ENCODE measurements at regions not wholly inside any gene's neighbourhood (a gene's known extent, or its start where the extent isn't known, plus 50 kb on each side); places are given as distances from the start of the nearest gene placed in this dataset.

DNA sequence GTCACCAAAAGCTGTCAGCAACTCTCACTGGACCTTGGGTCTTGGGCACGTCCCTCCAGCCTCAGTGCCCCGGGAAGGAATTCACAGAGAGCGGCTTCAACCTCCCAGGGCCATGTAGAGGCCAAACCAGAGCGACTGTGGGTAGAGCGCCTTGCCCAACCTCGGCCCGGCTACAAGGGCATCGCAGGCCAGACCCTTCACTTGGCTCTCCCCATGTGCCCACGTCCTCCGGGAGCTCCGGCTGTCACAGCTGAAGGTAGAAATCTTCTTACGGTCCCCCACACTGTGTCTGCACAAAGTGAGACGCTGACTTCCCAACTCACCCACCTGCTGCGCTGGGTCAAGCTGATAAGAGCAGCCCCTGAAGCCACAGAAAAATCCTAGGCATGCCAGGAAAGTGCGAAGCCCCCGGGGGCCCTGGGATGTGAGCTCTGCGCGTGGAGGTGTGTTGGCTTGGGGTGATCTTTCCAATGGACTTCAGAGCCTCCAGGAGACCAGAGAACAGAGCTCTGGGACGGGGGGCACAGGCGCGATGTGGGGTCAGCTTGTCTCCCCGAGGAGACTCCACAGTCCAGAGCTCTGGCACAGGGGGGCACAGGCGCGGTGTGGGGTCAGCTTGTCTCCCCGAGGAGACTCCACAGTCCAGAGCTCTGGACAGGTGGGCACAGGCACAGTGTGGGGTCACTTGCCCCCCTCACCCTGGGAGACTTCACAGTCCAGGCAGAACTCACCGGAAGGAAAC lies 105.5 kb downstream of the RTP5 start:
- no peak for DNase-seq

DNA sequence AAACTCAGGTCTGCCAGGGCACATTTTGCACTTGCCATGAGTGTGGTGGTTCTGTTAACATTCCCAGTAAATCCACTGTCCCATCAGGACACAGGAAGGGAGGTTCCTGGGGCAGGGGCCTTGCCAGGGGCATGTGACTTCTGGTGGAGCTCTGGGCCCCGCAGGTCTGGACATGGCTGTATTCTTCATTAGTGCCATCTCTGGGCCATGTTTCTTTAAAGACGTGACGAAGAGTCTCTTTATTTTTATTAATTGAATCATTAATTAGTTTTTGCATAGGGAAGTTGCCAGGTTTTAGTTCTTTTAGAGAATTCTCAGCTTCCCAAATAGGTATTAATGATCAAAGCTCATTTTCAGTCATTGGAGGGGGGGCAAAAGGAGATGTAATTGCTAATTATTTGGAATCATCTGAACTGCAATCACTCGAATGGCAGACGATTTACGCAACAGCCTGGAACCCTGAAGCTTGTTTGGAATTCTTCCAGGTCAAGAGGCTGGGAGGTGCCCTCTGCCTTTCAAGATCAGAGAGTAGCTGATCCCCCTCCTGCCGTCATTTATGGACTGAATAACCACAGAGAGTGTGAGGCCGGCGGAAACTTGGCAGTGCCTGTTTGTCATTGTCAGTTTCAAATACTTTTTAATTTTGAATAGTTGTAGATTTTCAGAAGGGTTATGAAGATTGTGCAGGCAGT lies 106.2 kb downstream of the RTP5 start:
- H3K4me1 Mint-ChIP-seq = peaks cover 11% of the 10 kb centered on the region
- DNase-seq = no peak
- peaks cover 4% of the 10 kb centered on the region for H3K9me3 Mint-ChIP-seq
- TF ChIP-seq, protein P1, sequence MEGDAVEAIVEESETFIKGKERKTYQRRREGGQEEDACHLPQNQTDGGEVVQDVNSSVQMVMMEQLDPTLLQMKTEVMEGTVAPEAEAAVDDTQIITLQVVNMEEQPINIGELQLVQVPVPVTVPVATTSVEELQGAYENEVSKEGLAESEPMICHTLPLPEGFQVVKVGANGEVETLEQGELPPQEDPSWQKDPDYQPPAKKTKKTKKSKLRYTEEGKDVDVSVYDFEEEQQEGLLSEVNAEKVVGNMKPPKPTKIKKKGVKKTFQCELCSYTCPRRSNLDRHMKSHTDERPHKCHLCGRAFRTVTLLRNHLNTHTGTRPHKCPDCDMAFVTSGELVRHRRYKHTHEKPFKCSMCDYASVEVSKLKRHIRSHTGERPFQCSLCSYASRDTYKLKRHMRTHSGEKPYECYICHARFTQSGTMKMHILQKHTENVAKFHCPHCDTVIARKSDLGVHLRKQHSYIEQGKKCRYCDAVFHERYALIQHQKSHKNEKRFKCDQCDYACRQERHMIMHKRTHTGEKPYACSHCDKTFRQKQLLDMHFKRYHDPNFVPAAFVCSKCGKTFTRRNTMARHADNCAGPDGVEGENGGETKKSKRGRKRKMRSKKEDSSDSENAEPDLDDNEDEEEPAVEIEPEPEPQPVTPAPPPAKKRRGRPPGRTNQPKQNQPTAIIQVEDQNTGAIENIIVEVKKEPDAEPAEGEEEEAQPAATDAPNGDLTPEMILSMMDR (IDR thresholded peaks at IDR 0.05) = no peak
- no peak overlapping the region for H3K4me3 Mint-ChIP-seq
- H3K27me3 Mint-ChIP-seq (ENCODE audit: low read depth, poor library complexity) = no peaks in the 10 kb centered on the region
- no peak overlapping the region for H3K27ac Mint-ChIP-seq
- H3K36me3 Mint-ChIP-seq (ENCODE audit: low read depth) = peaks cover 57% of the 10 kb centered on the region

More for the DNA sequence above, 105.5 kb downstream of the RTP5 start:
- no peak overlapping the region for H3K27ac Mint-ChIP-seq
- H3K36me3 Mint-ChIP-seq (ENCODE audit: low read depth) = peaks cover 57% of the 10 kb centered on the region
- no peaks in the 10 kb centered on the region for H3K27me3 Mint-ChIP-seq (ENCODE audit: low read depth, poor library complexity)
- H3K4me1 Mint-ChIP-seq = peaks cover 11% of the 10 kb centered on the region
- peaks cover 4% of the 10 kb centered on the region for H3K9me3 Mint-ChIP-seq
- TF ChIP-seq, protein P1 (IDR thresholded peaks at IDR 0.05) = no peak
- no peak overlapping the region for H3K4me3 Mint-ChIP-seq

DNA sequence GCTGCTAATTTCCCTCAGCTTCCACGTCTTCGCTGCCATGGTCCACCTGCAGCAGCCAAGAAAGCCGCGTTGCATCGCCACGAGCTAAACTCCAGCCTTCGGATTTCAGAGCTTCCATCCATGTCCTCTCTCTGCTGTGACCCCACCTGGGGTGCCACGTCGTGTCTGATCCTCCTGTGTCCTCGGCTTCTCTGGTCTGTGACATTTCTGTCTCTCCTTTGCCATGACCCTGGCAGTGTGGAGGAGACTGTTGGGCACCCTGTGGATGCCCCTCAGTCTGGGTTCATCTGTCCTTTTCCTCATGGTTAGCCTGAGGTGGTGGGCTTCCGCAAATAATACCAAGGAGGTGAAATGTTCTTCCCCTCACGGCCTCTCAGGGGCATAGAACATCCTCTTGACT lies 106.8 kb downstream of the RTP5 start:
- Mint-ChIP-seq H3K27me3 (ENCODE audit: low read depth, poor library complexity) (no peaks in the 10 kb centered on the region), H3K4me3 (no peak overlapping the region), H3K4me1 (peaks cover 11% of the 10 kb centered on the region), H3K27ac (no peak overlapping the region), H3K36me3 (ENCODE audit: low read depth) (peaks cover 51% of the 10 kb centered on the region), H3K9me3 (peaks cover under 1% of the 10 kb centered on the region)
- TF ChIP-seq, protein P1 (IDR thresholded peaks at IDR 0.05) = no peak
- DNase-seq = no peak

DNA sequence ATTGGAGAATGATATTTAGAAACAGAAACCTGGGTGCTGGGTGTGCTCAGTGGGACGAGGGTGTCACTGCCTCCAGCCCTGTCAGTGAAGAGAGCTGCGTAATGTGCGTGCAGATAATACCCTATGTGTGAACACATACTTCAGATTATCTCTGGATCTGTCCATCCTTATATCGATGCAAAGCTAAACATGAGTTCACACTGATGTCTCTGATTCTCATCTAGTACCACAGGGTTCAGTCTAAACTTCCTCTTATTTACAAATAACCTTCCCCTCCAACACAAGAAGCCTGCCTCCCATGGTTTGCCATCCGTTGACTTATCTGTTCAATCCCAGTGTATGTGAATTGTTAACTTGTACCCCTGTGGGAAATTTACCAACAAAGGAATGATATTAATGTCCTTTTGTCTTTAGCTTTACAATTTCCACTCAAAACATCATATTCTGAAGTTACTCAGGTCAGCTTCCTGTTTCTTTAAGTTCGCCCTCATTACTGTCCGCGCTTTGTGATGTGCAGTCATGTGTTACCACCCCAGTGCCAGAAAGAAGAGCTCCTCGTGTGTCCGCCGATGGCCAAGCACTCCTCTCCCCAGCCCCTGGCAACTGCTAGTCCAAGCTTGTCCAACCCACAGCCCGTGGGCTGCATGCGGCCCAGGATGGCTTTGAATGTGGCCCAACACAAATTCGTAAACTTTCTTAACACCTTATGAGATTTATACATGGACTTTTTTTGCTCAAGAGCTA lies 108.2 kb downstream of the RTP5 start:
- Mint-ChIP-seq H3K4me1 (peaks cover 11% of the 10 kb centered on the region), H3K27me3 (ENCODE audit: low read depth, poor library complexity) (peaks cover 2% of the 10 kb centered on the region), H3K27ac (peak overlapping the region; percentile 41), H3K9me3 (no peaks in the 10 kb centered on the region), H3K36me3 (ENCODE audit: low read depth) (peaks cover 37% of the 10 kb centered on the region), H3K4me3 (no peak overlapping the region)
- TF ChIP-seq, protein P1 (IDR thresholded peaks at IDR 0.05) = no peak
- no peak for DNase-seq

DNA sequence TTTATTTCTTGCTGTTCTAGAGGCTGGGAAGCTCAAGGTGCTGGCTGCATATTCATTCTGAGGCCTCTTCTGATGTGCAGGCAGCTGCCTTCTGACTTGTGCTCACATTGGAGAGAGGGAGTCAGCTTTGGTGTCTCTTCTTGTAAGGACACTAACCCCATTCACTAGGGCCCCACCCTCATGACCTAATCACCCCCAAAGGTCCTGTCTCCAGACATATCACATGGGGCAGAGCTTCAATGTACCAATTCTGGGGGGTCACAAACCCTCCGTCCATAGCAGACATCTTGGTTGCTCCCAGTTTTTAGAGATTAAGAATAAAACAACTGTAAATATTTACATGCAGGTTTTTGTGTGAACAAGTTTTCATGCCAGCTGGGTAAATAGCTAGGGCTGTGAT lies 109.1 kb downstream of the RTP5 start:
- TF ChIP-seq, protein P1 (IDR thresholded peaks at IDR 0.05) = no peak
- Mint-ChIP-seq H3K27ac (no peak overlapping the region), H3K9me3 (no peaks in the 10 kb centered on the region)

More for the DNA sequence above, 109.1 kb downstream of the RTP5 start:
- peaks cover 11% of the 10 kb centered on the region for H3K4me1 Mint-ChIP-seq
- DNase-seq = no peak
- no peak overlapping the region for H3K4me3 Mint-ChIP-seq
- peaks cover 2% of the 10 kb centered on the region for H3K27me3 Mint-ChIP-seq (ENCODE audit: low read depth, poor library complexity)
- H3K36me3 Mint-ChIP-seq (ENCODE audit: low read depth) = peaks cover 28% of the 10 kb centered on the region

Data from nephron progenitor cell (in vitro differentiated cells).